HCT116 (cell line): ENCODE measurements at regions not wholly inside any gene's neighbourhood (a gene's known extent, or its start where the extent isn't known, plus 50 kb on each side); places are given as distances from the start of the nearest gene placed in this dataset.

Experiments used
- ATAC-seq: fragments of 200-7000 bp; cut with Tn5 transposase; 2 replicates; pipeline ENCODE4 v1.9.1; 2020; ENCODE audit warnings: mild to moderate bottlenecking, moderate library complexity
- BruUV-seq: library from RNA; stranded (reverse); fragments of 400-500 nt; replicated peaks from 2 replicates; lab custom pipeline; 2021; lab: Mats Ljungman, UMichigan
- CTCF ChIA-PET: fragments of 300-600 bp; sonication (Branson Sonifier 250); formaldehyde crosslinking; loops from one replicate; lab custom pipeline; 2021; ENCODE audit warnings: antibody characterized with exemption; lab: Charles Lee
- POLR2A ChIA-PET: fragments of 300-600, 350-600 bp; sonication (Branson Sonifier 250); formaldehyde crosslinking; loops from one replicate; lab custom pipeline; 2021; ENCODE audit warnings: antibody characterized with exemption; lab: Charles Lee
- RAD21 ChIA-PET, 2 experiments: fragments of 300-600 bp; sonication (Branson Sonifier 250); formaldehyde crosslinking; loops; one replicate each; lab custom pipeline; 2023; ENCODE audit warnings: low total read pairs in 2 of 2; ENCODE audit not compliant: uncharacterized antibody in 2 of 2, unreplicated experiment in 2 of 2, low non-redundant PET in 1 of 2; lab: Charles Lee
- DNase-seq: peaks from one replicate; pipeline ENCODE4 v3.0.0-alpha.2; 2010; ENCODE audit warnings: low read depth, low spot score
- H2AFZ ChIP-seq: fragments of 200-600 bp; shearing (Covaris generic), sonication (generic); 2 replicates; pipeline ENCODE4 v1.6.1; 2017; ENCODE audit warnings: low read depth, mixed run types, mixed read lengths, antibody characterized with exemption, low read length; ENCODE audit not compliant: poor library complexity, severe bottlenecking
- H3K27ac ChIP-seq: 2 replicates; pipeline ENCODE4 v1.5.1; 2012; ENCODE audit warnings: low read depth, low read length
- H3K27me3 ChIP-seq: fragments of 200-600 bp; sonication (generic); 2 replicates; pipeline ENCODE4 v1.6.1; 2016; ENCODE audit warnings: mixed run types, low read length, mixed read lengths; ENCODE audit not compliant: insufficient read depth
- H3K36me3 ChIP-seq, 2 experiments: fragments of 200-500 bp in 1 of 2; fragments of 200-600 bp in 1 of 2; sonication (Bioruptor generic) in 1 of 2; sonication (generic) in 1 of 2; 2 replicates each; pipeline versions ENCODE4 v1.5.1 to v1.6.1; 2014 to 2016; ENCODE audit warnings: low read length in 2 of 2, inconsistent platforms in 1 of 2, mixed read lengths in 1 of 2, mixed run types in 1 of 2; ENCODE audit not compliant: insufficient read depth in 2 of 2, control insufficient read depth in 1 of 2
- H3K4me1 ChIP-seq, 2 experiments: fragments of 200-600 bp in 1 of 2; sonication (generic) in 1 of 2; 2 replicates each; pipeline versions ENCODE4 v1.5.1 to v1.6.1; 2012 to 2017; ENCODE audit warnings: low read length in 2 of 2, inconsistent platforms in 1 of 2, mild to moderate bottlenecking in 1 of 2, mixed read lengths in 1 of 2, mixed run types in 1 of 2, moderate library complexity in 1 of 2; ENCODE audit not compliant: insufficient read depth in 2 of 2, control insufficient read depth in 1 of 2
- H3K4me2 ChIP-seq: fragments of 200-600 bp; sonication (generic); 2 replicates; pipeline ENCODE4 v1.6.1; 2017; ENCODE audit warnings: mixed run types, low read length, mixed read lengths
- H3K4me3 ChIP-seq, 2 experiments: fragments of 200-600 bp in 1 of 2; sonication (generic) in 1 of 2; replicated peaks in 1 of 2; 2 replicates each; pipeline ENCODE4 v1.5.1; 2011 to 2016; ENCODE audit warnings: low read length in 2 of 2, control low read depth in 1 of 2, low read depth in 1 of 2, mild to moderate bottlenecking in 1 of 2, mixed read lengths in 1 of 2, mixed run types in 1 of 2
- H3K79me2 ChIP-seq: fragments of 200-600 bp; sonication (generic); 2 replicates; pipeline ENCODE4 v1.6.1; 2017; ENCODE audit warnings: mild to moderate bottlenecking, mixed run types, low read length, moderate library complexity, mixed read lengths; ENCODE audit not compliant: insufficient read depth
- H3K9ac ChIP-seq: fragments of 200-600 bp; sonication (generic); 2 replicates; pipeline ENCODE4 v1.6.1; 2016; ENCODE audit warnings: low read length, mixed read lengths
- H3K9me2 ChIP-seq: fragments of 200-600 bp; sonication (generic), shearing (Covaris generic); 2 replicates; pipeline ENCODE4 v1.6.1; 2017; ENCODE audit warnings: mixed run types, mild to moderate bottlenecking, moderate library complexity; ENCODE audit not compliant: insufficient read depth
- H3K9me3 ChIP-seq, 2 experiments: fragments of 200-500 bp in 1 of 2; fragments of 200-600 bp in 1 of 2; sonication (Bioruptor generic) in 1 of 2; sonication (generic) in 1 of 2; 2 replicates each; pipeline ENCODE4 v1.6.1; 2014 to 2017; ENCODE audit warnings: low read length in 2 of 2, mixed read lengths in 2 of 2, inconsistent platforms in 1 of 2, low read depth in 1 of 2, mild to moderate bottlenecking in 1 of 2, mixed run types in 1 of 2, moderate library complexity in 1 of 2; ENCODE audit not compliant: control insufficient read depth in 1 of 2, insufficient read depth in 1 of 2
- H4K20me1 ChIP-seq: fragments of 200-600 bp; sonication (generic), shearing (Covaris generic); 2 replicates; pipeline ENCODE4 v1.6.1; 2017; ENCODE audit warnings: mixed run types, mild to moderate bottlenecking, moderate library complexity; ENCODE audit not compliant: insufficient read depth
- EZH2 ChIP-seq: fragments of 200-600 bp; sonication (generic); IDR thresholded peaks from 2 replicates; pipeline ENCODE4 v1.6.1; 2017; ENCODE audit warnings: antibody characterized with exemption, mixed run types
- FOSL1 ChIP-seq: IDR thresholded peaks from 2 replicates; pipeline ENCODE4 v1.6.1; 2012; ENCODE audit warnings: low read depth
- JUND ChIP-seq: IDR thresholded peaks from 2 replicates; pipeline ENCODE4 v1.6.1; 2012
- POLR2A ChIP-seq: IDR thresholded peaks from 2 replicates; pipeline ENCODE4 v1.7.0; 2011; ENCODE audit warnings: borderline replicate concordance; ENCODE audit not compliant: insufficient read depth, insufficient read length; ENCODE audit errors: extremely low read depth
- POLR2AphosphoS5 ChIP-seq: IDR thresholded peaks from 2 replicates; pipeline ENCODE4 v1.6.1; 2011; ENCODE audit warnings: mild to moderate bottlenecking, low read depth, low read length, moderate library complexity
- intact Hi-C: fragments of 100-400 bp; cut with micrococcal nuclease; formaldehyde crosslinking; loops from 2 replicates; pipeline ENCODE4 v1.10.0; 2022
- TF ChIP-seq, protein P1 (sequence below), 3 experiments: fragments of 200-600 bp in 1 of 3; sonication (generic) in 1 of 3; IDR thresholded peaks in 2 of 3; conservative IDR thresholded peaks in 1 of 3; 2 replicates each; pipeline ENCODE4 v1.5.1; 2012 to 2017; ENCODE audit warnings: low read depth in 2 of 3, low read length in 2 of 3, antibody characterized with exemption in 1 of 3, borderline replicate concordance in 1 of 3, control low read depth in 1 of 3, mild to moderate bottlenecking in 1 of 3, mixed read lengths in 1 of 3, mixed run types in 1 of 3, moderate library complexity in 1 of 3; ENCODE audit not compliant: insufficient read depth in 1 of 3
- TF ChIP-seq, protein P2 (sequence below): IDR thresholded peaks from 2 replicates; pipeline ENCODE4 v1.6.1; 2011; ENCODE audit warnings: mild to moderate bottlenecking, low read length, moderate library complexity; ENCODE audit not compliant: insufficient replicate concordance; ENCODE audit errors: extremely low read depth

GRCh38 chr2:80852808-80853139 lies 548.2 kb upstream of the LRRTM1 start:
- H3K4me2 ChIP-seq: no peak overlapping the region
- no peaks in the 10 kb centered on the region for H3K4me1 ChIP-seq
- H3K9me3 ChIP-seq: no peaks in the 10 kb centered on the region; a peak in 1 of 4 replicates
- no peak overlapping the region for H3K9ac ChIP-seq
- POLR2A ChIA-PET: no interaction called here
- CTCF ChIA-PET: no interaction called here
- DNase-seq (no peak), ATAC-seq (no peak)
- H3K4me3 ChIP-seq: no peak overlapping the region
- RAD21 ChIA-PET: no interaction called here
- TF ChIP-seq EZH2 (no peak), POLR2AphosphoS5 (no peak), POLR2A (no peak), FOSL1 (no peak)
- no peaks in the 10 kb centered on the region for H3K9me2 ChIP-seq
- H3K27me3 ChIP-seq: no peaks in the 10 kb centered on the region
- H2AFZ ChIP-seq: no peak overlapping the region
- H3K79me2 ChIP-seq: no peaks in the 10 kb centered on the region
- intact Hi-C loops: no loop called here
- H3K36me3 ChIP-seq: no peaks in the 10 kb centered on the region
- H3K27ac ChIP-seq: no peak overlapping the region
- no TSS peak for BruUV-seq
- H4K20me1 ChIP-seq: no peaks in the 10 kb centered on the region

GRCh38 chr2:80852079-80852807 lies 547.7 kb upstream of the LRRTM1 start:
- RAD21 ChIA-PET: no interaction called here

More at GRCh38 chr2:80852079-80852807, 547.7 kb upstream of the LRRTM1 start:
- Histone ChIP-seq H3K9me3 (no peaks in the 10 kb centered on the region; a peak in 1 of 4 replicates), H3K9me2 (no peaks in the 10 kb centered on the region), H3K27me3 (no peaks in the 10 kb centered on the region), H4K20me1 (no peaks in the 10 kb centered on the region), H3K79me2 (no peaks in the 10 kb centered on the region), H3K4me1 (no peaks in the 10 kb centered on the region), H2AFZ (no peak overlapping the region), H3K36me3 (no peaks in the 10 kb centered on the region), H3K4me2 (no peak overlapping the region), H3K27ac (no peak overlapping the region), H3K4me3 (no peak overlapping the region), H3K9ac (no peak overlapping the region)
- CTCF ChIA-PET: no interaction called here
- BruUV-seq: no TSS peak
- intact Hi-C loops: no loop called here
- POLR2A ChIA-PET: no interaction called here
- TF ChIP-seq, protein P1, sequence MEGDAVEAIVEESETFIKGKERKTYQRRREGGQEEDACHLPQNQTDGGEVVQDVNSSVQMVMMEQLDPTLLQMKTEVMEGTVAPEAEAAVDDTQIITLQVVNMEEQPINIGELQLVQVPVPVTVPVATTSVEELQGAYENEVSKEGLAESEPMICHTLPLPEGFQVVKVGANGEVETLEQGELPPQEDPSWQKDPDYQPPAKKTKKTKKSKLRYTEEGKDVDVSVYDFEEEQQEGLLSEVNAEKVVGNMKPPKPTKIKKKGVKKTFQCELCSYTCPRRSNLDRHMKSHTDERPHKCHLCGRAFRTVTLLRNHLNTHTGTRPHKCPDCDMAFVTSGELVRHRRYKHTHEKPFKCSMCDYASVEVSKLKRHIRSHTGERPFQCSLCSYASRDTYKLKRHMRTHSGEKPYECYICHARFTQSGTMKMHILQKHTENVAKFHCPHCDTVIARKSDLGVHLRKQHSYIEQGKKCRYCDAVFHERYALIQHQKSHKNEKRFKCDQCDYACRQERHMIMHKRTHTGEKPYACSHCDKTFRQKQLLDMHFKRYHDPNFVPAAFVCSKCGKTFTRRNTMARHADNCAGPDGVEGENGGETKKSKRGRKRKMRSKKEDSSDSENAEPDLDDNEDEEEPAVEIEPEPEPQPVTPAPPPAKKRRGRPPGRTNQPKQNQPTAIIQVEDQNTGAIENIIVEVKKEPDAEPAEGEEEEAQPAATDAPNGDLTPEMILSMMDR (IDR thresholded peaks at IDR 0.05 in 2 of 3, conservative IDR thresholded peaks at IDR 0.05 in 1 of 3; ENCODE audit: borderline replicate concordance in 1 of 3, insufficient read depth in 1 of 3, low read depth in 2 of 3, low read length in 2 of 3): peak in 2 of 3 experiments; percentile 18 to 31; a peak in 1 of 6 replicates
- TF ChIP-seq JUND: no peak
- TF ChIP-seq, protein P2, sequence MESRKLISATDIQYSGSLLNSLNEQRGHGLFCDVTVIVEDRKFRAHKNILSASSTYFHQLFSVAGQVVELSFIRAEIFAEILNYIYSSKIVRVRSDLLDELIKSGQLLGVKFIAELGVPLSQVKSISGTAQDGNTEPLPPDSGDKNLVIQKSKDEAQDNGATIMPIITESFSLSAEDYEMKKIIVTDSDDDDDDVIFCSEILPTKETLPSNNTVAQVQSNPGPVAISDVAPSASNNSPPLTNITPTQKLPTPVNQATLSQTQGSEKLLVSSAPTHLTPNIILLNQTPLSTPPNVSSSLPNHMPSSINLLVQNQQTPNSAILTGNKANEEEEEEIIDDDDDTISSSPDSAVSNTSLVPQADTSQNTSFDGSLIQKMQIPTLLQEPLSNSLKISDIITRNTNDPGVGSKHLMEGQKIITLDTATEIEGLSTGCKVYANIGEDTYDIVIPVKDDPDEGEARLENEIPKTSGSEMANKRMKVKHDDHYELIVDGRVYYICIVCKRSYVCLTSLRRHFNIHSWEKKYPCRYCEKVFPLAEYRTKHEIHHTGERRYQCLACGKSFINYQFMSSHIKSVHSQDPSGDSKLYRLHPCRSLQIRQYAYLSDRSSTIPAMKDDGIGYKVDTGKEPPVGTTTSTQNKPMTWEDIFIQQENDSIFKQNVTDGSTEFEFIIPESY: no peak
- no peak for ATAC-seq
- no peak for DNase-seq
